DOHH2 (cell line): ENCODE measurements at regions not wholly inside any gene's neighbourhood (a gene's known extent, or its start where the extent isn't known, plus 50 kb on each side); places are given as distances from the start of the nearest gene placed in this dataset.

Experiments used
- H3F3A ChIP-seq: fragments of 200-600 bp; sonication (generic), shearing (Covaris generic); 2 replicates; pipeline ENCODE4 v1.6.0; 2016; ENCODE audit warnings: antibody characterized with exemption, mild to moderate bottlenecking; ENCODE audit not compliant: control insufficient read depth, insufficient read depth
- H3K27ac ChIP-seq: fragments of 200-600 bp; sonication (generic); 2 replicates; pipeline ENCODE4 v1.5.1; 2014; ENCODE audit warnings: low read depth, mild to moderate bottlenecking, low read length, moderate library complexity
- H3K27me3 ChIP-seq: fragments of 200-600 bp; sonication (generic); 2 replicates; pipeline ENCODE4 v1.6.1; 2014; ENCODE audit warnings: mild to moderate bottlenecking, low read length, mixed read lengths; ENCODE audit not compliant: control insufficient read depth
- H3K36me3 ChIP-seq: fragments of 200-600 bp; sonication (generic); 2 replicates; pipeline ENCODE4 v1.6.1; 2014; ENCODE audit warnings: mild to moderate bottlenecking, low read length, moderate library complexity, mixed read lengths; ENCODE audit not compliant: control insufficient read depth
- H3K4me1 ChIP-seq: fragments of 200-600 bp; sonication (generic); 2 replicates; pipeline ENCODE4 v1.6.1; 2014; ENCODE audit warnings: mild to moderate bottlenecking, low read length, mixed read lengths; ENCODE audit not compliant: control insufficient read depth
- H3K4me2 ChIP-seq: fragments of 200-600 bp; sonication (generic); 2 replicates; pipeline ENCODE4 v1.6.0; 2014; ENCODE audit warnings: mild to moderate bottlenecking, low read length, moderate library complexity
- H3K4me3 ChIP-seq: fragments of 200-600 bp; sonication (generic); 2 replicates; pipeline ENCODE4 v1.5.1; 2014; ENCODE audit warnings: mild to moderate bottlenecking, low read length, mixed read lengths
- H3K79me2 ChIP-seq: fragments of 200-600 bp; sonication (generic); 2 replicates; pipeline ENCODE4 v1.6.1; 2014; ENCODE audit warnings: mild to moderate bottlenecking, low read length, mixed read lengths; ENCODE audit not compliant: control insufficient read depth
- H3K9me2 ChIP-seq: fragments of 200-600 bp; sonication (generic); replicated peaks from 2 replicates; pipeline ENCODE4 v1.6.1; 2014; ENCODE audit warnings: mild to moderate bottlenecking, low read length, mixed read lengths; ENCODE audit not compliant: control insufficient read depth
- H3K9me3 ChIP-seq: fragments of 200-600 bp; sonication (generic); 2 replicates; pipeline ENCODE4 v1.6.1; 2014; ENCODE audit warnings: antibody characterized with exemption, low read length, mixed read lengths; ENCODE audit not compliant: control insufficient read depth, insufficient read depth
- H4K20me1 ChIP-seq: fragments of 200-600 bp; sonication (generic); 2 replicates; pipeline ENCODE4 v1.6.0; 2014; ENCODE audit warnings: low read depth, mild to moderate bottlenecking, antibody characterized with exemption, low read length, moderate library complexity; ENCODE audit not compliant: control insufficient read depth, insufficient read depth
- EZH2phosphoT487 ChIP-seq: fragments of 200-600 bp; sonication (generic); IDR thresholded peaks from 2 replicates; pipeline ENCODE4 v1.6.1; 2017; ENCODE audit warnings: borderline replicate concordance, mild to moderate bottlenecking, antibody characterized with exemption, low read length, moderate library complexity, mixed read lengths
- TF ChIP-seq, protein P1 (sequence below): fragments of 200-600 bp; sonication (generic); IDR thresholded peaks from one replicate; pipeline ENCODE4 v1.5.1; 2014; ENCODE audit warnings: antibody characterized with exemption, mild to moderate bottlenecking, low read depth, low read length; ENCODE audit not compliant: poor library complexity, severe bottlenecking

DNA sequence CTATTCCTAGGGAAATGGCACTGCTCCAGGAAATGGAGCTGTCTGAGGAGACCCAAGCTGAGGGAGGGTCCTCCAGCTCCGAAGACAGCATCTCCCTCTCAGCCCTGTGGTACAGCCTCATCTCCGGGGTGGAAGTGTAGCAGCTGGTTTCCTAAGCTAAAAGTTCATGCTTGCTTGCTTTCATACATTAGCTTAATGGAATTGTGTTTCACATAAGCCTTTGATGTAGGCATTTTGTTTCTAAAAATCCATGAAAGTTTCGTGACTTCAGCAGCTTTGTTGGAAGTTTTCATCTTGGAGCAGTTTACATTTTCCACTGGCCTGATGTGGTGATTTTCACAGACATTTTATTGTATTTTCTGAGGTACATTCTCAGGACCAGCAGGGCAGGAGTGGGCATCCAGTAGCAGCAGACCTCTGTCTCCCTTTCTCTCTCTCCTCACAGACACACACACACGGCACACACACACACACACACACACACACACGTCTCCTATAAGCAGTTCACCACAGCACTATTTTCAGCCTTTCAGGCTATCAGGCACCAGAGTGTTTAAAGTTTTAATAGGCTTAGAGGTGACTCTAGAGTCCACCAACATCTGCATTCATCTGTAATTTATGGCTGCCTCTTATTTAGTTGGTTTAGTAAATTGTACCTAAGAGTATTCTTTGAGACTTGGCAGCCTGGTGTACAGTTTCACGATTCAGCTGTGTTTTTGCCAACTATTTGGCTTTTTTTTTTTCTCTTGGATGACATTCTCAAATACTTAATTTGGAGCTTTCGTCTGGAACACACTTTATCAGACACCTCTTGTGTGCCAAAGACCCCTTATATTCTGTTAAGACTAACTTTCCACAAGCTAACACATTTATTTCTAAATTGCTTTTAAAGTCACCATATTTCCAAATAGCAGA, 225.8 kb upstream of the SFRP2 start:
- H3K9me2 ChIP-seq: no peaks in the 10 kb centered on the region
- no peak overlapping the region for H3K27ac ChIP-seq
- H3K4me2 ChIP-seq: no peak overlapping the region
- no peak for TF ChIP-seq EZH2phosphoT487
- TF ChIP-seq, protein P1, sequence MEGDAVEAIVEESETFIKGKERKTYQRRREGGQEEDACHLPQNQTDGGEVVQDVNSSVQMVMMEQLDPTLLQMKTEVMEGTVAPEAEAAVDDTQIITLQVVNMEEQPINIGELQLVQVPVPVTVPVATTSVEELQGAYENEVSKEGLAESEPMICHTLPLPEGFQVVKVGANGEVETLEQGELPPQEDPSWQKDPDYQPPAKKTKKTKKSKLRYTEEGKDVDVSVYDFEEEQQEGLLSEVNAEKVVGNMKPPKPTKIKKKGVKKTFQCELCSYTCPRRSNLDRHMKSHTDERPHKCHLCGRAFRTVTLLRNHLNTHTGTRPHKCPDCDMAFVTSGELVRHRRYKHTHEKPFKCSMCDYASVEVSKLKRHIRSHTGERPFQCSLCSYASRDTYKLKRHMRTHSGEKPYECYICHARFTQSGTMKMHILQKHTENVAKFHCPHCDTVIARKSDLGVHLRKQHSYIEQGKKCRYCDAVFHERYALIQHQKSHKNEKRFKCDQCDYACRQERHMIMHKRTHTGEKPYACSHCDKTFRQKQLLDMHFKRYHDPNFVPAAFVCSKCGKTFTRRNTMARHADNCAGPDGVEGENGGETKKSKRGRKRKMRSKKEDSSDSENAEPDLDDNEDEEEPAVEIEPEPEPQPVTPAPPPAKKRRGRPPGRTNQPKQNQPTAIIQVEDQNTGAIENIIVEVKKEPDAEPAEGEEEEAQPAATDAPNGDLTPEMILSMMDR: no peak
- no peaks in the 10 kb centered on the region for H3K27me3 ChIP-seq
- H3K4me3 ChIP-seq: no peak overlapping the region
- H3K36me3 ChIP-seq: no peaks in the 10 kb centered on the region
- 0 out of 2 replicates have a peak, but pooled peaks cover 11% of the 10 kb centered on the region for H3K4me1 ChIP-seq
- no peaks in the 10 kb centered on the region for H3K9me3 ChIP-seq
- no peaks in the 10 kb centered on the region for H3K79me2 ChIP-seq
- no peaks in the 10 kb centered on the region for H4K20me1 ChIP-seq
- H3F3A ChIP-seq: no peaks in the 10 kb centered on the region

DNA sequence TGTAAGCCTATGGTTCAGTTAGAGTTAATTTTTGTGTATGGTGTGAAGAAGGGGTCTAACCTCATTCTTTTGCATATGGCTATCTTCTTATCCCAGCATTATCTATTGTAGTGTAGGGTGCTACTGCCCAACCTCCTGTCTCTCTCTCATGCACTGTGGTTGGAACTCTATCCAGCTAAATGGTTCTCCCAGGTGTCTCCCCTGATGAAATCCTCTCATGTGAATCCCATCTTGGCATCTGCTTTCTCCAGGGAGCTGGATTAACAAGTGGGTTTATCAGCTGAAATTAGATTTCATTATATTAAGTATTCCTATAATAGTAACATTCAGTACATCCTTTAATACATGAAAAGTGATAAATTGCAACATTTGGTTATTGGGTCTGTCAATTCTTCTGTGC, 224.7 kb upstream of the SFRP2 start:
- TF ChIP-seq, protein P1: no peak
- TF ChIP-seq EZH2phosphoT487: no peak
- H3K4me3 ChIP-seq: no peak overlapping the region

DNA sequence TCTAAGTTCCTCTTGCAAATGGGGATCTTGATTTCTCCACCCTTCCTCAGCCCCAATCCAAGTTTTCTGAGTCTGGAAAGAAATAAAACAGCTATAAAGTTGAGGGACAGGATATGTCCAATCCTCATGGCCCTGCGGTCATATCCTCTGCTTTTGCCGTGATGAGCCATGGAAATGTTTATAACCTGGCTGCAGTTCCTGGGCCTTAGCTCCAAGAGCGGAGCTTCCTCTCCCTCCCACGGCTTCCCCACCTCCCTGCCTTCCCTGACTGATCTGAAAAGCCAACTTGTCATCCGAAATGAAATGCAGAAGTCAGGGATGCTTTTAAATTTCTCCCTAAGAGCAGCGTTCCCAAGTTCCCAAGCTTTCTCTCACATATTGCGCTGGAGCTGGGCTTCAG, 221.5 kb upstream of the SFRP2 start:
- Histone ChIP-seq H3K9me2 (no peaks in the 10 kb centered on the region), H3K79me2 (no peaks in the 10 kb centered on the region), H3K27me3 (no peaks in the 10 kb centered on the region), H3K4me3 (no peak overlapping the region), H3K4me2 (no peak overlapping the region), H3K9me3 (no peaks in the 10 kb centered on the region), H4K20me1 (no peaks in the 10 kb centered on the region), H3F3A (no peaks in the 10 kb centered on the region), H3K4me1 (no peaks in the 10 kb centered on the region), H3K36me3 (no peaks in the 10 kb centered on the region), H3K27ac (no peak overlapping the region)
- TF ChIP-seq EZH2phosphoT487: no peak
- TF ChIP-seq, protein P1: no peak

More for the DNA sequence above, 224.7 kb upstream of the SFRP2 start:
- Histone ChIP-seq H3K79me2 (no peaks in the 10 kb centered on the region), H3K4me2 (no peak overlapping the region), H3K27ac (no peak overlapping the region), H3K9me2 (no peaks in the 10 kb centered on the region), H3K36me3 (no peaks in the 10 kb centered on the region), H3K9me3 (no peaks in the 10 kb centered on the region), H3K4me1 (0 out of 2 replicates have a peak, but pooled peaks cover 1% of the 10 kb centered on the region), H4K20me1 (no peaks in the 10 kb centered on the region), H3F3A (no peaks in the 10 kb centered on the region), H3K27me3 (no peaks in the 10 kb centered on the region)
